HepG2 (cell line): ENCODE measurements at regions not wholly inside any gene's neighbourhood (a gene's known extent, or its start where the extent isn't known, plus 50 kb on each side); places are given as distances from the start of the nearest gene placed in this dataset.

Source experiments
- ATAC-seq: fragments of 200-7000 bp; cut with Tn5 transposase; 3 replicates; pipeline ENCODE4 v1.9.1; 2020; ENCODE audit warnings: mild to moderate bottlenecking, moderate library complexity
- BruUV-seq: library from RNA; stranded (reverse); fragments of 400-500 nt; replicated peaks from 2 replicates; lab custom pipeline; 2021; lab: Mats Ljungman, UMichigan
- CTCF ChIA-PET: fragments of 300-600 bp; formaldehyde crosslinking; extraction: SDS; loops from one replicate; lab custom pipeline; 2021; ENCODE audit warnings: low total read pairs, inconsistent platforms, low intra/inter-chr PET ratio; lab: Yijun Ruan, JAX
- POLR2A ChIA-PET: fragments of 350-600 bp; sonication (Branson Sonifier 250); formaldehyde crosslinking; loops from one replicate; lab custom pipeline; 2020; ENCODE audit warnings: antibody characterized with exemption, inconsistent platforms; lab: Yijun Ruan, JAX
- DNase-seq: peaks from one replicate; pipeline ENCODE4 v3.0.0-alpha.2; 2015; ENCODE audit warnings: low spot score
- FAIRE-seq: peaks from 3 replicates; lab custom pipeline; 2011; peaks lifted over from hg19 to GRCh38; lab: Jason Lieb, UNC
- H2AFZ ChIP-seq: one replicate; pipeline ENCODE4 v1.6.1; 2011; ENCODE audit warnings: low read length, inconsistent platforms
- H3K27ac ChIP-seq: fragments of 300-600 bp; 3 replicates; pipeline ENCODE4 v1.8.0; 2011; ENCODE audit warnings: mixed run types, mild to moderate bottlenecking, mixed read lengths, low read length, inconsistent platforms; ENCODE audit not compliant: insufficient read depth; ENCODE audit errors: extremely low read length
- H3K27me3 ChIP-seq, 2 experiments: fragments of 200-600 bp in 1 of 2; 2 replicates in 1 of 2; 3 replicates in 1 of 2; pipeline versions ENCODE4 v1.6.0 to v1.8.0; 2011; ENCODE audit warnings: low read length in 2 of 2, mild to moderate bottlenecking in 2 of 2, moderate library complexity in 2 of 2, inconsistent platforms in 1 of 2; ENCODE audit not compliant: insufficient read depth in 2 of 2, control insufficient read depth in 1 of 2
- H3K36me3 ChIP-seq, 2 experiments: fragments of 200-600 bp in 1 of 2; replicated peaks in 1 of 2; 2 replicates in 1 of 2; 3 replicates in 1 of 2; pipeline versions ENCODE4 v1.5.1 to v1.8.0; 2011; ENCODE audit warnings: low read length in 2 of 2, inconsistent platforms in 1 of 2; ENCODE audit not compliant: insufficient read depth in 2 of 2, control insufficient read depth in 1 of 2
- H3K4me1 ChIP-seq: 2 replicates; pipeline ENCODE4 v1.5.1; 2012; ENCODE audit warnings: low read length, inconsistent platforms; ENCODE audit not compliant: insufficient read depth
- H3K4me2 ChIP-seq: 2 replicates; pipeline ENCODE4 v1.6.0; 2011; ENCODE audit warnings: low read depth, low read length, inconsistent platforms
- H3K4me3 ChIP-seq, 3 experiments: fragments of 200-600 bp in 1 of 3; sonication (generic), shearing (Covaris generic) in 1 of 3; replicated peaks in 1 of 3; 2 replicates each; pipeline ENCODE4 v1.5.1; 2011 to 2016; ENCODE audit warnings: low read length in 3 of 3, inconsistent platforms in 2 of 3, low read depth in 2 of 3, mild to moderate bottlenecking in 2 of 3, control low read depth in 1 of 3, mixed read lengths in 1 of 3; ENCODE audit not compliant: insufficient read depth in 1 of 3
- H3K79me2 ChIP-seq: one replicate; pipeline ENCODE4 v1.6.1; 2011; ENCODE audit warnings: low read length, inconsistent platforms; ENCODE audit not compliant: insufficient read depth
- H3K9ac ChIP-seq: 2 replicates; pipeline ENCODE4 v1.6.0; 2011; ENCODE audit warnings: mild to moderate bottlenecking, low read depth, low read length, inconsistent platforms; ENCODE audit not compliant: insufficient read depth
- H3K9me3 ChIP-seq: 2 replicates; pipeline ENCODE4 v1.5.1; 2012; ENCODE audit warnings: mild to moderate bottlenecking, low read length
- H4K20me1 ChIP-seq: 2 replicates; pipeline ENCODE4 v1.6.0; 2011; ENCODE audit warnings: inconsistent platforms, mild to moderate bottlenecking, low read length, moderate library complexity; ENCODE audit not compliant: insufficient read depth
- MTF1 ChIP-seq: sonication (generic); formaldehyde crosslinking; IDR thresholded peaks from 2 replicates; pipeline ENCODE4 v1.5.0; 2020; ENCODE audit warnings: missing genetic modification reagents
- SOX5 ChIP-seq: IDR thresholded peaks from 2 replicates; pipeline ENCODE4 v1.6.1; 2016; ENCODE audit warnings: borderline replicate concordance
- ZNF317 ChIP-seq: sonication (generic); formaldehyde crosslinking; IDR thresholded peaks from 2 replicates; pipeline ENCODE4 v1.5.0; 2020; ENCODE audit warnings: mild to moderate bottlenecking, missing genetic modification reagents
- ZNF781 ChIP-seq: sonication (generic); formaldehyde crosslinking; IDR thresholded peaks from 2 replicates; pipeline ENCODE4 v1.5.1; 2020; ENCODE audit warnings: borderline replicate concordance, mild to moderate bottlenecking, missing genetic modification reagents; ENCODE audit errors: not compliant biosample characterization
- WGBS: methylation state at CpG from one replicate; pipeline ENCODE4 v1.1.6; 2017; ENCODE audit warnings: low lambda C conversion rate; 5-methylcytosine and 5-hydroxymethylcytosine counted together
- in situ Hi-C: cut with HindIII; loops from 2 replicates; pipeline ENCODE4 v1.10.0; 2017; ENCODE audit warnings: low pct_unique_long_range_greater_than_20kb; ENCODE audit not compliant: extremely low pct_ligation_motif_present
- intact Hi-C: fragments of 100-400 bp; cut with micrococcal nuclease; formaldehyde crosslinking; loops from one replicate; pipeline ENCODE4 v1.10.0; 2022; ENCODE audit not compliant: unreplicated experiment
- TF ChIP-seq, protein P1 (sequence below): sonication (generic); formaldehyde crosslinking; IDR thresholded peaks from 2 replicates; pipeline ENCODE4 v1.4.0; 2020; ENCODE audit warnings: missing genetic modification reagents, borderline replicate concordance
- TF ChIP-seq, protein P2 (sequence below): sonication (generic); formaldehyde crosslinking; conservative IDR thresholded peaks from 2 replicates; pipeline ENCODE4 v1.4.0; 2020; ENCODE audit warnings: missing genetic modification reagents
- TF ChIP-seq, protein P3 (sequence below): sonication (generic); formaldehyde crosslinking; IDR thresholded peaks from 2 replicates; pipeline ENCODE4 v1.9.0; 2021; ENCODE audit warnings: missing genetic modification reagents, borderline replicate concordance
- TF ChIP-seq, protein P4 (sequence below): IDR thresholded peaks from 2 replicates; pipeline ENCODE4 v1.6.1; 2016; ENCODE audit warnings: missing compliant biosample characterization, missing genetic modification reagents, borderline replicate concordance
- TF ChIP-seq, protein P5 (sequence below): sonication (generic); formaldehyde crosslinking; IDR thresholded peaks from 2 replicates; pipeline ENCODE4 v1.4.0; 2020; ENCODE audit warnings: missing genetic modification reagents

DNA sequence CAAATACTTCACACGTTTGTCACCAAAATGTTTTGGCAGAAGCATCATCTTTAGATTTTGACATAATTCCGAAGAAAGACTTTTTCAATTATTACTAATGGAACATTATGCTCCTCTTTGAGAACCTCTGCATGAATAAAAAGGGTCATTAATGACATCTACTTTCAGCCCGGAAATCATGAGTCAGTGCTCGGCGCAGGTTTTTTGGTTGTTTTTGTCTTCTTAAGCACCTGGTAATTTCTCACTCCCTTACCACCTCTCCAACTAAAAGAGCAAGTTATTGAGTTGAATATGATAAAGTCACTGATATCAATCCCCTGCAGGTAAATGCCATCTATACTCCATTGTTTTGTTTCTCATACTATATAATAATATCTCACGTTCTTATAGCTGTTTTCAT is 113.0 kb upstream of the PBX1 start (continued):
- TF ChIP-seq, protein P1, sequence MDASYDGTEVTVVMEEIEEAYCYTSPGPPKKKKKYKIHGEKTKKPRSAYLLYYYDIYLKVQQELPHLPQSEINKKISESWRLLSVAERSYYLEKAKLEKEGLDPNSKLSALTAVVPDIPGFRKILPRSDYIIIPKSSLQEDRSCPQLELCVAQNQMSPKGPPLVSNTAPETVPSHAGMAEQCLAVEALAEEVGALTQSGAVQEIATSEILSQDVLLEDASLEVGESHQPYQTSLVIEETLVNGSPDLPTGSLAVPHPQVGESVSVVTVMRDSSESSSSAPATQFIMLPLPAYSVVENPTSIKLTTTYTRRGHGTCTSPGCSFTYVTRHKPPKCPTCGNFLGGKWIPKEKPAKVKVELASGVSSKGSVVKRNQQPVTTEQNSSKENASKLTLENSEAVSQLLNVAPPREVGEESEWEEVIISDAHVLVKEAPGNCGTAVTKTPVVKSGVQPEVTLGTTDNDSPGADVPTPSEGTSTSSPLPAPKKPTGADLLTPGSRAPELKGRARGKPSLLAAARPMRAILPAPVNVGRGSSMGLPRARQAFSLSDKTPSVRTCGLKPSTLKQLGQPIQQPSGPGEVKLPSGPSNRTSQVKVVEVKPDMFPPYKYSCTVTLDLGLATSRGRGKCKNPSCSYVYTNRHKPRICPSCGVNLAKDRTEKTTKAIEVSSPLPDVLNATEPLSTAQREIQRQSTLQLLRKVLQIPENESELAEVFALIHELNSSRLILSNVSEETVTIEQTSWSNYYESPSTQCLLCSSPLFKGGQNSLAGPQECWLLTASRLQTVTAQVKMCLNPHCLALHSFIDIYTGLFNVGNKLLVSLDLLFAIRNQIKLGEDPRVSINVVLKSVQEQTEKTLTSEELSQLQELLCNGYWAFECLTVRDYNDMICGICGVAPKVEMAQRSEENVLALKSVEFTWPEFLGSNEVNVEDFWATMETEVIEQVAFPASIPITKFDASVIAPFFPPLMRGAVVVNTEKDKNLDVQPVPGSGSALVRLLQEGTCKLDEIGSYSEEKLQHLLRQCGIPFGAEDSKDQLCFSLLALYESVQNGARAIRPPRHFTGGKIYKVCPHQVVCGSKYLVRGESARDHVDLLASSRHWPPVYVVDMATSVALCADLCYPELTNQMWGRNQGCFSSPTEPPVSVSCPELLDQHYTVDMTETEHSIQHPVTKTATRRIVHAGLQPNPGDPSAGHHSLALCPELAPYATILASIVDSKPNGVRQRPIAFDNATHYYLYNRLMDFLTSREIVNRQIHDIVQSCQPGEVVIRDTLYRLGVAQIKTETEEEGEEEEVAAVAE (CRISPR knock-in tag): no peak
- TF ChIP-seq ZNF317: no peak
- TF ChIP-seq, protein P2, sequence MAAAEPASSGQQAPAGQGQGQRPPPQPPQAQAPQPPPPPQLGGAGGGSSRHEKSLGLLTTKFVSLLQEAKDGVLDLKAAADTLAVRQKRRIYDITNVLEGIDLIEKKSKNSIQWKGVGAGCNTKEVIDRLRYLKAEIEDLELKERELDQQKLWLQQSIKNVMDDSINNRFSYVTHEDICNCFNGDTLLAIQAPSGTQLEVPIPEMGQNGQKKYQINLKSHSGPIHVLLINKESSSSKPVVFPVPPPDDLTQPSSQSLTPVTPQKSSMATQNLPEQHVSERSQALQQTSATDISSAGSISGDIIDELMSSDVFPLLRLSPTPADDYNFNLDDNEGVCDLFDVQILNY: no peak
- no peak for TF ChIP-seq ZNF781
- TF ChIP-seq, protein P3, sequence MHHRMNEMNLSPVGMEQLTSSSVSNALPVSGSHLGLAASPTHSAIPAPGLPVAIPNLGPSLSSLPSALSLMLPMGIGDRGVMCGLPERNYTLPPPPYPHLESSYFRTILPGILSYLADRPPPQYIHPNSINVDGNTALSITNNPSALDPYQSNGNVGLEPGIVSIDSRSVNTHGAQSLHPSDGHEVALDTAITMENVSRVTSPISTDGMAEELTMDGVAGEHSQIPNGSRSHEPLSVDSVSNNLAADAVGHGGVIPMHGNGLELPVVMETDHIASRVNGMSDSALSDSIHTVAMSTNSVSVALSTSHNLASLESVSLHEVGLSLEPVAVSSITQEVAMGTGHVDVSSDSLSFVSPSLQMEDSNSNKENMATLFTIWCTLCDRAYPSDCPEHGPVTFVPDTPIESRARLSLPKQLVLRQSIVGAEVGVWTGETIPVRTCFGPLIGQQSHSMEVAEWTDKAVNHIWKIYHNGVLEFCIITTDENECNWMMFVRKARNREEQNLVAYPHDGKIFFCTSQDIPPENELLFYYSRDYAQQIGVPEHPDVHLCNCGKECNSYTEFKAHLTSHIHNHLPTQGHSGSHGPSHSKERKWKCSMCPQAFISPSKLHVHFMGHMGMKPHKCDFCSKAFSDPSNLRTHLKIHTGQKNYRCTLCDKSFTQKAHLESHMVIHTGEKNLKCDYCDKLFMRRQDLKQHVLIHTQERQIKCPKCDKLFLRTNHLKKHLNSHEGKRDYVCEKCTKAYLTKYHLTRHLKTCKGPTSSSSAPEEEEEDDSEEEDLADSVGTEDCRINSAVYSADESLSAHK: no peak
- TF ChIP-seq, all 625 proteins: peak for 0

DNA sequence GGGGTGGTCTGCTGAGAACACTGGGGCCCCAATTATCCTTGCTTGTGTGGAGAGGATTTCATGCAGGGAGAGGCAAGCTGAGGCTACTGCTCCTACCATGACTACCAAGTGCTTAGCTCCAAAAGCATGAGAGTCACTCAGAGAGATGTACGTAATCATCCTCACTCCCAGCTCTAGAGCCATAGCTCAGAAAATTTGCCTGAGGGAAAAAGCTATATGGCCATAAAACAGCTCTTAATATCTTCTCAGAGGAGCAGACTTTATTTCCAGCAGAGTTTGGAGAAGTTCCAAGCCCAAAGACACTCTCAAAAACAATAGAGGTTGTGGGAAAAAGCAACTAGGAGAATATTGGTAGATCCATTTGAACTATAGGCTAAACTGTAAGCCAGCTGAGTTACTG is 106.4 kb upstream of the PBX1 start:
- H3K36me3 ChIP-seq: no peaks in the 10 kb centered on the region
- H3K9ac ChIP-seq: no peak overlapping the region
- no peak for FAIRE-seq
- ChIA-PET POLR2A (no interaction called here), CTCF (no interaction called here)
- no peaks in the 10 kb centered on the region for H4K20me1 ChIP-seq
- H3K27ac ChIP-seq: no peak overlapping the region
- WGBS: 57% methylated on average over 1 of the region's 1 CpG
- H3K4me3 ChIP-seq: no peak overlapping the region
- BruUV-seq: no TSS peak
- no peak for ATAC-seq
- no peaks in the 10 kb centered on the region for H3K79me2 ChIP-seq
- no peak overlapping the region for H2AFZ ChIP-seq
- intact Hi-C loops: no loop called here
- no peaks in the 10 kb centered on the region for H3K27me3 ChIP-seq
- in situ Hi-C loops: no loop called here
- no peak for DNase-seq
- peaks cover 65% of the 10 kb centered on the region for H3K9me3 ChIP-seq
- H3K4me1 ChIP-seq: no peaks in the 10 kb centered on the region
- H3K4me2 ChIP-seq: no peak overlapping the region
- TF ChIP-seq, protein P4, sequence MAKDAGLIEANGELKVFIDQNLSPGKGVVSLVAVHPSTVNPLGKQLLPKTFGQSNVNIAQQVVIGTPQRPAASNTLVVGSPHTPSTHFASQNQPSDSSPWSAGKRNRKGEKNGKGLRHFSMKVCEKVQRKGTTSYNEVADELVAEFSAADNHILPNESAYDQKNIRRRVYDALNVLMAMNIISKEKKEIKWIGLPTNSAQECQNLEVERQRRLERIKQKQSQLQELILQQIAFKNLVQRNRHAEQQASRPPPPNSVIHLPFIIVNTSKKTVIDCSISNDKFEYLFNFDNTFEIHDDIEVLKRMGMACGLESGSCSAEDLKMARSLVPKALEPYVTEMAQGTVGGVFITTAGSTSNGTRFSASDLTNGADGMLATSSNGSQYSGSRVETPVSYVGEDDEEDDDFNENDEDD (CRISPR knock-in tag): no peak
- TF ChIP-seq MTF1 (CRISPR knock-in tag) (no peak), SOX5 (CRISPR knock-in tag) (no peak)
- TF ChIP-seq, protein P5, sequence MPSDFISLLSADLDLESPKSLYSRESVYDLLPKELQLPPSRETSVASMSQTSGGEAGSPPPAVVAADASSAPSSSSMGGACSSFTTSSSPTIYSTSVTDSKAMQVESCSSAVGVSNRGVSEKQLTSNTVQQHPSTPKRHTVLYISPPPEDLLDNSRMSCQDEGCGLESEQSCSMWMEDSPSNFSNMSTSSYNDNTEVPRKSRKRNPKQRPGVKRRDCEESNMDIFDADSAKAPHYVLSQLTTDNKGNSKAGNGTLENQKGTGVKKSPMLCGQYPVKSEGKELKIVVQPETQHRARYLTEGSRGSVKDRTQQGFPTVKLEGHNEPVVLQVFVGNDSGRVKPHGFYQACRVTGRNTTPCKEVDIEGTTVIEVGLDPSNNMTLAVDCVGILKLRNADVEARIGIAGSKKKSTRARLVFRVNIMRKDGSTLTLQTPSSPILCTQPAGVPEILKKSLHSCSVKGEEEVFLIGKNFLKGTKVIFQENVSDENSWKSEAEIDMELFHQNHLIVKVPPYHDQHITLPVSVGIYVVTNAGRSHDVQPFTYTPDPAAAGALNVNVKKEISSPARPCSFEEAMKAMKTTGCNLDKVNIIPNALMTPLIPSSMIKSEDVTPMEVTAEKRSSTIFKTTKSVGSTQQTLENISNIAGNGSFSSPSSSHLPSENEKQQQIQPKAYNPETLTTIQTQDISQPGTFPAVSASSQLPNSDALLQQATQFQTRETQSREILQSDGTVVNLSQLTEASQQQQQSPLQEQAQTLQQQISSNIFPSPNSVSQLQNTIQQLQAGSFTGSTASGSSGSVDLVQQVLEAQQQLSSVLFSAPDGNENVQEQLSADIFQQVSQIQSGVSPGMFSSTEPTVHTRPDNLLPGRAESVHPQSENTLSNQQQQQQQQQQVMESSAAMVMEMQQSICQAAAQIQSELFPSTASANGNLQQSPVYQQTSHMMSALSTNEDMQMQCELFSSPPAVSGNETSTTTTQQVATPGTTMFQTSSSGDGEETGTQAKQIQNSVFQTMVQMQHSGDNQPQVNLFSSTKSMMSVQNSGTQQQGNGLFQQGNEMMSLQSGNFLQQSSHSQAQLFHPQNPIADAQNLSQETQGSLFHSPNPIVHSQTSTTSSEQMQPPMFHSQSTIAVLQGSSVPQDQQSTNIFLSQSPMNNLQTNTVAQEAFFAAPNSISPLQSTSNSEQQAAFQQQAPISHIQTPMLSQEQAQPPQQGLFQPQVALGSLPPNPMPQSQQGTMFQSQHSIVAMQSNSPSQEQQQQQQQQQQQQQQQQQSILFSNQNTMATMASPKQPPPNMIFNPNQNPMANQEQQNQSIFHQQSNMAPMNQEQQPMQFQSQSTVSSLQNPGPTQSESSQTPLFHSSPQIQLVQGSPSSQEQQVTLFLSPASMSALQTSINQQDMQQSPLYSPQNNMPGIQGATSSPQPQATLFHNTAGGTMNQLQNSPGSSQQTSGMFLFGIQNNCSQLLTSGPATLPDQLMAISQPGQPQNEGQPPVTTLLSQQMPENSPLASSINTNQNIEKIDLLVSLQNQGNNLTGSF (CRISPR knock-in tag): no peak
